Caco-2 (cell line): ENCODE measurements at regions not wholly inside any gene's neighbourhood (a gene's known extent, or its start where the extent isn't known, plus 50 kb on each side); places are given as distances from the start of the nearest gene placed in this dataset.
A peak's percentile ranks its signal among the peaks of the same experiment; 100 is the strongest.

Experiments
- BruUV-seq: library from RNA; stranded (reverse); fragments of 400-500 nt; replicated peaks from 2 replicates; lab custom pipeline; 2021; lab: Mats Ljungman, UMichigan
- CTCF ChIA-PET: fragments of 300-600 bp; sonication (Branson Sonifier 250); formaldehyde crosslinking; loops from one replicate; lab custom pipeline; 2022; ENCODE audit warnings: antibody characterized with exemption; lab: Charles Lee
- POLR2A ChIA-PET: fragments of 300-600 bp; sonication (Branson Sonifier 250); formaldehyde crosslinking; loops from one replicate; lab custom pipeline; 2022; ENCODE audit warnings: antibody characterized with exemption; lab: Charles Lee
- DNase-seq, 2 experiments: peaks; one replicate each; pipeline versions ENCODE4 v3.0.0 to v3.0.0-alpha.2; 2020 to 2022
- H3K27me3 ChIP-seq: replicated peaks from 2 replicates; pipeline ENCODE4 v1.6.0; 2011; ENCODE audit warnings: low read length; ENCODE audit not compliant: control insufficient read depth, insufficient read depth
- H3K36me3 ChIP-seq: 2 replicates; pipeline ENCODE4 v1.5.1; 2011; ENCODE audit warnings: low read length; ENCODE audit not compliant: control insufficient read depth, insufficient read depth
- H3K4me1 ChIP-seq: fragments of 250-450 bp; sonication (Bioruptor Pico); 2 replicates; pipeline ENCODE4 v1.5.1; 2020; ENCODE audit warnings: mild to moderate bottlenecking
- H3K4me3 ChIP-seq: 2 replicates; pipeline ENCODE4 v1.5.1; 2011; ENCODE audit warnings: low read depth, mild to moderate bottlenecking, control low read depth, low read length
- H3K9me3 ChIP-seq: fragments of 250-450 bp; sonication (Bioruptor Pico); 2 replicates; pipeline ENCODE4 v1.5.1; 2020; ENCODE audit warnings: mild to moderate bottlenecking, moderate library complexity
- H3K27ac Mint-ChIP-seq: one replicate; pipeline ENCODE4 v1.8.0; 2022; ENCODE audit warnings: mixed read lengths; ENCODE audit not compliant: unreplicated experiment
- H3K27me3 Mint-ChIP-seq: one replicate; pipeline ENCODE4 v1.8.0; 2022; ENCODE audit warnings: mixed read lengths; ENCODE audit not compliant: insufficient read depth, unreplicated experiment
- H3K36me3 Mint-ChIP-seq: one replicate; pipeline ENCODE4 v1.8.0; 2022; ENCODE audit warnings: mild to moderate bottlenecking, mixed read lengths; ENCODE audit not compliant: insufficient read depth, unreplicated experiment
- H3K4me1 Mint-ChIP-seq: one replicate; pipeline ENCODE4 v1.8.0; 2022; ENCODE audit warnings: low read depth, mixed read lengths; ENCODE audit not compliant: unreplicated experiment
- H3K4me3 Mint-ChIP-seq: one replicate; pipeline ENCODE4 v1.8.0; 2022; ENCODE audit warnings: mild to moderate bottlenecking, moderate library complexity, mixed read lengths; ENCODE audit not compliant: unreplicated experiment
- H3K9me3 Mint-ChIP-seq: one replicate; pipeline ENCODE4 v1.8.0; 2022; ENCODE audit warnings: mixed read lengths; ENCODE audit not compliant: unreplicated experiment
- CTCF ChIP-seq, 2 experiments: fragments of 200-600 bp in 1 of 2; IDR thresholded peaks; 1 replicate in 1 of 2; 2 replicates in 1 of 2; pipeline versions ENCODE4 v1.5.1 to v1.8.0; 2011 to 2022; ENCODE audit warnings: antibody characterized with exemption in 1 of 2, control low read depth in 1 of 2, inconsistent platforms in 1 of 2, low read depth in 1 of 2, low read length in 1 of 2, mild to moderate bottlenecking in 1 of 2, moderate library complexity in 1 of 2; ENCODE audit not compliant: insufficient read depth in 1 of 2, severe bottlenecking in 1 of 2, unreplicated experiment in 1 of 2
- intact Hi-C: fragments of 100-400 bp; cut with micrococcal nuclease; formaldehyde crosslinking; loops from one replicate; pipeline ENCODE4 v1.10.0; 2022; ENCODE audit not compliant: unreplicated experiment

GRCh38 chr20:57034001-57034400 lies 232.4 kb downstream of the BMP7 start:
- Histone ChIP-seq H3K9me3 (no peaks in the 10 kb centered on the region), H3K4me1 (no peaks in the 10 kb centered on the region), H3K36me3 (no peaks in the 10 kb centered on the region), H3K27me3 (no peaks in the 10 kb centered on the region; the same call in 1 of the 2 replicates), H3K4me3 (no peak overlapping the region)
- ChIA-PET CTCF (no interaction called here), POLR2A (no interaction called here)
- TF ChIP-seq CTCF (IDR thresholded peaks at IDR 0.05; ENCODE audit: insufficient read depth in 1 of 2, low read depth in 1 of 2, low read length in 1 of 2, severe bottlenecking in 1 of 2, unreplicated experiment in 1 of 2): no peak
- intact Hi-C loops: no loop called here
- Mint-ChIP-seq H3K27me3 (peaks cover 18% of the 10 kb centered on the region), H3K36me3 (no peaks in the 10 kb centered on the region), H3K27ac (no peak overlapping the region), H3K9me3 (no peaks in the 10 kb centered on the region), H3K4me3 (no peak overlapping the region), H3K4me1 (no peaks in the 10 kb centered on the region)
- DNase-seq: peak in 1 of 2 experiments; percentile 21
- BruUV-seq: no TSS peak

GRCh38 chr20:57037689-57038088 lies 228.8 kb downstream of the BMP7 start:
- CTCF ChIA-PET: no interaction called here
- BruUV-seq: no TSS peak

GRCh38 chr20:57038608-57039440 lies 227.6 kb downstream of the BMP7 start:
- H3K36me3 ChIP-seq: no peaks in the 10 kb centered on the region

More at GRCh38 chr20:57037689-57038088, 228.8 kb downstream of the BMP7 start:
- Histone ChIP-seq H3K27me3 (no peaks in the 10 kb centered on the region; the same call in 1 of the 2 replicates), H3K36me3 (no peaks in the 10 kb centered on the region), H3K4me3 (no peak overlapping the region), H3K9me3 (0 out of 2 replicates have a peak, but pooled peaks cover 2% of the 10 kb centered on the region), H3K4me1 (no peaks in the 10 kb centered on the region)
- Mint-ChIP-seq H3K27ac (no peak overlapping the region), H3K4me1 (no peaks in the 10 kb centered on the region), H3K36me3 (no peaks in the 10 kb centered on the region), H3K27me3 (peaks cover 18% of the 10 kb centered on the region), H3K9me3 (no peaks in the 10 kb centered on the region), H3K4me3 (no peak overlapping the region)
- intact Hi-C loops: no loop called here
- POLR2A ChIA-PET: no interaction called here
- peak in 1 of 2 experiments; percentile 22 for DNase-seq
- no peak for TF ChIP-seq CTCF (IDR thresholded peaks at IDR 0.05; ENCODE audit: insufficient read depth in 1 of 2, low read depth in 1 of 2, low read length in 1 of 2, severe bottlenecking in 1 of 2, unreplicated experiment in 1 of 2)

More at GRCh38 chr20:57038608-57039440, 227.6 kb downstream of the BMP7 start:
- no peaks in the 10 kb centered on the region for H3K4me1 Mint-ChIP-seq
- H3K4me1 ChIP-seq: no peaks in the 10 kb centered on the region
- H3K9me3 Mint-ChIP-seq: no peaks in the 10 kb centered on the region
- CTCF ChIA-PET: no interaction called here
- no peak overlapping the region for H3K4me3 Mint-ChIP-seq
- intact Hi-C loops: no loop called here
- H3K27ac Mint-ChIP-seq: no peak overlapping the region
- H3K4me3 ChIP-seq: no peak overlapping the region
- DNase-seq: no peak
- H3K9me3 ChIP-seq: 0 out of 2 replicates have a peak, but pooled peaks cover 2% of the 10 kb centered on the region
- H3K36me3 Mint-ChIP-seq: no peaks in the 10 kb centered on the region
- no TSS peak for BruUV-seq
- TF ChIP-seq CTCF (IDR thresholded peaks at IDR 0.05; ENCODE audit: insufficient read depth in 1 of 2, low read depth in 1 of 2, low read length in 1 of 2, severe bottlenecking in 1 of 2, unreplicated experiment in 1 of 2): no peak
- POLR2A ChIA-PET: interaction anchor here (0.5 kb wide), 1 partner anchor 185 kb away, joined by 6 read pairs; no protein-coding TSS in a partner anchor
- no peaks in the 10 kb centered on the region; the same call in none of the 2 replicates for H3K27me3 ChIP-seq
- peaks cover 18% of the 10 kb centered on the region for H3K27me3 Mint-ChIP-seq
